Liver (tissue), 3 donors: ENCODE measurements at regions not wholly inside any gene's neighbourhood (a gene's known extent, or its start where the extent isn't known, plus 50 kb on each side); places are given as distances from the start of the nearest gene placed in this dataset.

Experiments
- NR2F2 ChIP-seq: IDR thresholded peaks from 2 replicates; pipeline ENCODE4 v1.6.1; 2016; ENCODE audit warnings: antibody characterized with exemption
- TF ChIP-seq, protein P1 (sequence below): fragments of 150-350 bp; IDR thresholded peaks from 2 replicates; pipeline ENCODE4 v1.5.1; 2017; ENCODE audit warnings: improper control_type of control experiment, low read depth, low read length; ENCODE audit not compliant: missing input control
- TF ChIP-seq, protein P2 (sequence below): IDR thresholded peaks from 2 replicates; pipeline ENCODE4 v1.6.1; 2016; ENCODE audit warnings: antibody characterized with exemption
- donor health status: healthy.
- donor health status: healthy.

GRCh38 chr3:28972921-28973320 lies 307.9 kb upstream of the RBMS3 start:
- TF ChIP-seq, protein P1, sequence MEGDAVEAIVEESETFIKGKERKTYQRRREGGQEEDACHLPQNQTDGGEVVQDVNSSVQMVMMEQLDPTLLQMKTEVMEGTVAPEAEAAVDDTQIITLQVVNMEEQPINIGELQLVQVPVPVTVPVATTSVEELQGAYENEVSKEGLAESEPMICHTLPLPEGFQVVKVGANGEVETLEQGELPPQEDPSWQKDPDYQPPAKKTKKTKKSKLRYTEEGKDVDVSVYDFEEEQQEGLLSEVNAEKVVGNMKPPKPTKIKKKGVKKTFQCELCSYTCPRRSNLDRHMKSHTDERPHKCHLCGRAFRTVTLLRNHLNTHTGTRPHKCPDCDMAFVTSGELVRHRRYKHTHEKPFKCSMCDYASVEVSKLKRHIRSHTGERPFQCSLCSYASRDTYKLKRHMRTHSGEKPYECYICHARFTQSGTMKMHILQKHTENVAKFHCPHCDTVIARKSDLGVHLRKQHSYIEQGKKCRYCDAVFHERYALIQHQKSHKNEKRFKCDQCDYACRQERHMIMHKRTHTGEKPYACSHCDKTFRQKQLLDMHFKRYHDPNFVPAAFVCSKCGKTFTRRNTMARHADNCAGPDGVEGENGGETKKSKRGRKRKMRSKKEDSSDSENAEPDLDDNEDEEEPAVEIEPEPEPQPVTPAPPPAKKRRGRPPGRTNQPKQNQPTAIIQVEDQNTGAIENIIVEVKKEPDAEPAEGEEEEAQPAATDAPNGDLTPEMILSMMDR, result no peak
- TF ChIP-seq, protein P2, sequence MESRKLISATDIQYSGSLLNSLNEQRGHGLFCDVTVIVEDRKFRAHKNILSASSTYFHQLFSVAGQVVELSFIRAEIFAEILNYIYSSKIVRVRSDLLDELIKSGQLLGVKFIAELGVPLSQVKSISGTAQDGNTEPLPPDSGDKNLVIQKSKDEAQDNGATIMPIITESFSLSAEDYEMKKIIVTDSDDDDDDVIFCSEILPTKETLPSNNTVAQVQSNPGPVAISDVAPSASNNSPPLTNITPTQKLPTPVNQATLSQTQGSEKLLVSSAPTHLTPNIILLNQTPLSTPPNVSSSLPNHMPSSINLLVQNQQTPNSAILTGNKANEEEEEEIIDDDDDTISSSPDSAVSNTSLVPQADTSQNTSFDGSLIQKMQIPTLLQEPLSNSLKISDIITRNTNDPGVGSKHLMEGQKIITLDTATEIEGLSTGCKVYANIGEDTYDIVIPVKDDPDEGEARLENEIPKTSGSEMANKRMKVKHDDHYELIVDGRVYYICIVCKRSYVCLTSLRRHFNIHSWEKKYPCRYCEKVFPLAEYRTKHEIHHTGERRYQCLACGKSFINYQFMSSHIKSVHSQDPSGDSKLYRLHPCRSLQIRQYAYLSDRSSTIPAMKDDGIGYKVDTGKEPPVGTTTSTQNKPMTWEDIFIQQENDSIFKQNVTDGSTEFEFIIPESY, result no peak
- no peak for TF ChIP-seq NR2F2
